Activated T-cell treated with anti-CD3 and anti-CD28 coated beads, Interleukin-2, amount 50 U/mL, for 4 hours (primary cell): ENCODE measurements at regions not wholly inside any gene's neighbourhood (a gene's known extent, or its start where the extent isn't known, plus 50 kb on each side); places are given as distances from the start of the nearest gene placed in this dataset.
"Not testable (repeated sequence)": the region's sequence is repeated elsewhere in the genome, so short reads cannot be mapped to it uniquely, and the experiment has no call there.

Source experiments
- ATAC-seq, 2 donors: fragments of 200-7000 bp; cut with Tn5 transposase; one replicate each; pipeline ENCODE4 v1.10.0; 2021
- DNase-seq: peaks from one replicate; pipeline ENCODE4 v3.0.0-alpha.2; 2020
- H3K27me3 Mint-ChIP-seq: one replicate; pipeline ENCODE4 v1.8.0; 2021; ENCODE audit warnings: low read depth, mixed read lengths
- H3K36me3 Mint-ChIP-seq: one replicate; pipeline ENCODE4 v1.8.0; 2022; ENCODE audit warnings: mixed read lengths; ENCODE audit not compliant: insufficient read depth
- H3K4me1 Mint-ChIP-seq: one replicate; pipeline ENCODE4 v1.8.0; 2021; ENCODE audit warnings: low read depth, mixed read lengths
- H3K4me3 Mint-ChIP-seq: one replicate; pipeline ENCODE4 v1.8.0; 2021; ENCODE audit warnings: mild to moderate bottlenecking, moderate library complexity, mixed read lengths
- H3K9me3 Mint-ChIP-seq: one replicate; pipeline ENCODE4 v1.8.0; 2021; ENCODE audit warnings: mixed read lengths

- Mint-ChIP-seq H3K4me1 (peaks cover 4% of the 10 kb centered on the region), H3K9me3 (no peaks in the 10 kb centered on the region), H3K36me3 (no peaks in the 10 kb centered on the region), H3K4me3 (no peak overlapping the region), H3K27me3 (no peaks in the 10 kb centered on the region)
- ATAC-seq = no peak
- no peak for DNase-seq
Observed at GRCh38 chr13:30520571-30520970, 54.8 kb upstream of the HMGB1 start.

- H3K9me3 Mint-ChIP-seq = no peaks in the 10 kb centered on the region
Observed at GRCh38 chr13:30523211-30523610, 57.5 kb upstream of the HMGB1 start.

GRCh38 chr13:30523817-30524216 is 58.1 kb upstream of the HMGB1 start:
- not testable (repeated sequence) for H3K36me3 Mint-ChIP-seq, H3K27me3 Mint-ChIP-seq, DNase-seq, H3K4me3 Mint-ChIP-seq, H3K9me3 Mint-ChIP-seq, ATAC-seq, H3K4me1 Mint-ChIP-seq

More at GRCh38 chr13:30523211-30523610, 57.5 kb upstream of the HMGB1 start:
- no peak overlapping the region for H3K4me3 Mint-ChIP-seq
- H3K36me3 Mint-ChIP-seq = no peaks in the 10 kb centered on the region
- no peaks in the 10 kb centered on the region for H3K27me3 Mint-ChIP-seq
- DNase-seq (no peak), ATAC-seq (no peak)
- H3K4me1 Mint-ChIP-seq = peaks cover 4% of the 10 kb centered on the region

- not testable (repeated sequence) for H3K27me3 Mint-ChIP-seq, H3K4me1 Mint-ChIP-seq, ATAC-seq, DNase-seq, H3K4me3 Mint-ChIP-seq, H3K36me3 Mint-ChIP-seq, H3K9me3 Mint-ChIP-seq
Observed at GRCh38 chr13:30525212-30525611, 59.5 kb upstream of the HMGB1 start.

GRCh38 chr13:30526612-30527495 is 61.1 kb upstream of the HMGB1 start:
- ATAC-seq = no peak
- no peaks in the 10 kb centered on the region for H3K27me3 Mint-ChIP-seq
- DNase-seq = no peak
- H3K4me3 Mint-ChIP-seq = no peak overlapping the region
- H3K4me1 Mint-ChIP-seq = peaks cover 4% of the 10 kb centered on the region
- no peaks in the 10 kb centered on the region for H3K36me3 Mint-ChIP-seq
- no peaks in the 10 kb centered on the region for H3K9me3 Mint-ChIP-seq

GRCh38 chr13:30529085-30529834 is 63.5 kb upstream of the HMGB1 start:
- H3K4me1 Mint-ChIP-seq = peaks cover 4% of the 10 kb centered on the region

GRCh38 chr13:30535046-30535445 is 69.3 kb upstream of the HMGB1 start:
- no peak for ATAC-seq
- no peaks in the 10 kb centered on the region for H3K36me3 Mint-ChIP-seq

More at GRCh38 chr13:30529085-30529834, 63.5 kb upstream of the HMGB1 start:
- no peak for DNase-seq
- Mint-ChIP-seq H3K9me3 (no peaks in the 10 kb centered on the region), H3K4me3 (no peak overlapping the region), H3K27me3 (no peaks in the 10 kb centered on the region), H3K36me3 (no peaks in the 10 kb centered on the region)
- no peak for ATAC-seq

GRCh38 chr13:30545320-30545719 is 72.4 kb upstream of the USPL1 start:
- Mint-ChIP-seq H3K4me1 (no peaks in the 10 kb centered on the region), H3K36me3 (no peaks in the 10 kb centered on the region)
- ATAC-seq = no peak

More at GRCh38 chr13:30535046-30535445, 69.3 kb upstream of the HMGB1 start:
- Mint-ChIP-seq H3K9me3 (no peaks in the 10 kb centered on the region), H3K4me3 (no peak overlapping the region), H3K27me3 (no peaks in the 10 kb centered on the region), H3K4me1 (no peaks in the 10 kb centered on the region)
- no peak for DNase-seq

GRCh38 chr13:30548046-30548445 is 69.7 kb upstream of the USPL1 start:
- H3K4me3 Mint-ChIP-seq, DNase-seq, ATAC-seq: not testable (repeated sequence)

More at GRCh38 chr13:30545320-30545719, 72.4 kb upstream of the USPL1 start:
- H3K4me3 Mint-ChIP-seq = no peak overlapping the region
- H3K9me3 Mint-ChIP-seq = no peaks in the 10 kb centered on the region
- no peak for DNase-seq
- peaks cover 4% of the 10 kb centered on the region for H3K27me3 Mint-ChIP-seq

GRCh38 chr13:30551189-30551588 is 66.5 kb upstream of the USPL1 start:
- DNase-seq (no peak), ATAC-seq (peak; percentile 56 to 58)
- no peaks in the 10 kb centered on the region for H3K27me3 Mint-ChIP-seq
- H3K36me3 Mint-ChIP-seq = no peaks in the 10 kb centered on the region
- H3K9me3 Mint-ChIP-seq = no peaks in the 10 kb centered on the region
- H3K4me1 Mint-ChIP-seq = no peaks in the 10 kb centered on the region
- no peak overlapping the region for H3K4me3 Mint-ChIP-seq

More at GRCh38 chr13:30548046-30548445, 69.7 kb upstream of the USPL1 start:
- H3K36me3 Mint-ChIP-seq, H3K4me1 Mint-ChIP-seq, H3K9me3 Mint-ChIP-seq, H3K27me3 Mint-ChIP-seq: not testable (repeated sequence)

GRCh38 chr13:30552567-30552966 is 65.2 kb upstream of the USPL1 start:
- H3K27me3 Mint-ChIP-seq = no peaks in the 10 kb centered on the region
- ATAC-seq (no peak), DNase-seq (no peak)
- no peaks in the 10 kb centered on the region for H3K9me3 Mint-ChIP-seq
- H3K36me3 Mint-ChIP-seq = no peaks in the 10 kb centered on the region
- H3K4me3 Mint-ChIP-seq = no peak overlapping the region
- H3K4me1 Mint-ChIP-seq = no peaks in the 10 kb centered on the region

GRCh38 chr13:30559274-30559673 is 58.4 kb upstream of the USPL1 start:
- no peak overlapping the region for H3K4me3 Mint-ChIP-seq
- no peaks in the 10 kb centered on the region for H3K36me3 Mint-ChIP-seq
- H3K9me3 Mint-ChIP-seq = no peaks in the 10 kb centered on the region
- DNase-seq = no peak
- no peaks in the 10 kb centered on the region for H3K4me1 Mint-ChIP-seq
- H3K27me3 Mint-ChIP-seq = peaks cover 9% of the 10 kb centered on the region
- ATAC-seq = no peak

GRCh38 chr13:30560212-30560611 is 57.5 kb upstream of the USPL1 start:
- no peak for DNase-seq
- no peaks in the 10 kb centered on the region for H3K36me3 Mint-ChIP-seq
- H3K4me1 Mint-ChIP-seq = no peaks in the 10 kb centered on the region
- H3K27me3 Mint-ChIP-seq = peaks cover 9% of the 10 kb centered on the region
- no peak overlapping the region for H3K4me3 Mint-ChIP-seq
- no peak for ATAC-seq
- H3K9me3 Mint-ChIP-seq = no peaks in the 10 kb centered on the region

- Mint-ChIP-seq H3K4me1 (no peaks in the 10 kb centered on the region), H3K27me3 (peaks cover 9% of the 10 kb centered on the region), H3K4me3 (no peak overlapping the region), H3K9me3 (no peaks in the 10 kb centered on the region), H3K36me3 (no peaks in the 10 kb centered on the region)
- no peak for DNase-seq
- ATAC-seq = no peak
Observed at GRCh38 chr13:30561511-30561910, 56.2 kb upstream of the USPL1 start.

- H3K4me1 Mint-ChIP-seq = no peaks in the 10 kb centered on the region
- DNase-seq (no peak), ATAC-seq (no peak)
- H3K36me3 Mint-ChIP-seq = no peaks in the 10 kb centered on the region
- H3K9me3 Mint-ChIP-seq = no peaks in the 10 kb centered on the region
- peaks cover 9% of the 10 kb centered on the region for H3K27me3 Mint-ChIP-seq
- H3K4me3 Mint-ChIP-seq = no peak overlapping the region
Observed at GRCh38 chr13:30564489-30564888, 53.2 kb upstream of the USPL1 start.
